ENCODE measurements at regions not wholly inside any gene's neighbourhood (a gene's known extent, or its start where the extent isn't known, plus 50 kb on each side); places are given as distances from the start of the nearest gene placed in this dataset.
"Not testable (repeated sequence)": the region's sequence is repeated elsewhere in the genome, so short reads cannot be mapped to it uniquely, and the experiment has no call there.

- H3K4me3 ChIP-seq (ENCODE audit: low read depth, low read length) = no peak overlapping the region
- TF ChIP-seq CTCF (IDR thresholded peaks at IDR 0.05; ENCODE audit: borderline replicate concordance, insufficient read depth, low read depth, low read length) = no peak
Measured at GRCh38 chr6:145099713-145100112, 635.6 kb downstream of the EPM2A start.

GRCh38 chr6:145110109-145110508, 625.2 kb downstream of the EPM2A start:
- no peak for TF ChIP-seq CTCF (IDR thresholded peaks at IDR 0.05; ENCODE audit: borderline replicate concordance, insufficient read depth, low read depth, low read length)

GRCh38 chr6:145111407-145111806, 623.9 kb downstream of the EPM2A start:
- H3K4me3 ChIP-seq (ENCODE audit: low read depth, low read length) = not testable (repeated sequence)

More at GRCh38 chr6:145110109-145110508, 625.2 kb downstream of the EPM2A start:
- no peak overlapping the region for H3K4me3 ChIP-seq (ENCODE audit: low read depth, low read length)

GRCh38 chr6:145112711-145113148, 622.6 kb downstream of the EPM2A start:
- no peak overlapping the region for H3K4me3 ChIP-seq (ENCODE audit: low read depth, low read length)
- no peak for TF ChIP-seq CTCF (IDR thresholded peaks at IDR 0.05; ENCODE audit: borderline replicate concordance, insufficient read depth, low read depth, low read length)

GRCh38 chr6:145115638-145116037, 619.7 kb downstream of the EPM2A start:
- no peak overlapping the region for H3K4me3 ChIP-seq (ENCODE audit: low read depth, low read length)
- TF ChIP-seq CTCF (IDR thresholded peaks at IDR 0.05; ENCODE audit: borderline replicate concordance, insufficient read depth, low read depth, low read length) = no peak

GRCh38 chr6:145116591-145117178, 618.6 kb downstream of the EPM2A start:
- TF ChIP-seq CTCF (IDR thresholded peaks at IDR 0.05; ENCODE audit: borderline replicate concordance, insufficient read depth, low read depth, low read length) = no peak
- no peak overlapping the region for H3K4me3 ChIP-seq (ENCODE audit: low read depth, low read length)

GRCh38 chr6:145118224-145118623, 617.1 kb downstream of the EPM2A start:
- no peak overlapping the region for H3K4me3 ChIP-seq (ENCODE audit: low read depth, low read length)
- TF ChIP-seq CTCF (IDR thresholded peaks at IDR 0.05; ENCODE audit: borderline replicate concordance, insufficient read depth, low read depth, low read length) = no peak
